Skin epidermis (tissue), 12 donors: ENCODE measurements at regions not wholly inside any gene's neighbourhood (a gene's known extent, or its start where the extent isn't known, plus 50 kb on each side); places are given as distances from the start of the nearest gene placed in this dataset.
"Not testable (repeated sequence)": the region's sequence is repeated elsewhere in the genome, so short reads cannot be mapped to it uniquely, and the experiment has no call there.

Source experiments
- H3K27ac ChIP-seq, 21 experiments: fragments of 200-600 bp; sonication (generic) in 11 of 21; one replicate each; pipeline ENCODE4 v1.5.0; 2020; ENCODE audit warnings: mild to moderate bottlenecking in 3 of 21, inconsistent platforms in 2 of 21, moderate library complexity in 2 of 21
- H3K4me3 ChIP-seq, 7 experiments: fragments of 200-600 bp; sonication (generic) in 2 of 7; one replicate each; pipeline ENCODE4 v1.5.0; 2020; ENCODE audit warnings: inconsistent platforms in 2 of 7, mild to moderate bottlenecking in 2 of 7, moderate library complexity in 1 of 7

DNA sequence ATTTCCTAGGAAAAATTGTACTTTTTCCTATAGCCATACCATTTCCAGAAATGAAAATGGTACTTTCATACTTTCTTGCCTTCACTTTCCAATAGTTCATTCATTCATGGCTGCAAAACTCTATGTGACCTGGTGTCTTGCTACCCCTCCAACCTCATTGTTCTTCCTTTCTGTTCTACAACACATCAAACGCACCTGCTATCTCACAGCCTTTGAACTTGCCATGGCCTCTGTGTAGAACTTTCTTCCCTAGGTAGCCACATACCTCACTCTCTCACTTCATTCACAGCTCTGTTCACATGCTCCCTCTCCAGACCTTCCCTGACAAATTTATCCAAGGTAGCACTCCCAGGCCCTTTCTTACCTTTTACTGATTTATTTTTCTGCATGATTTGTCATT is 149.2 kb downstream of the DUSP6 start:
- Histone ChIP-seq H3K4me3 (no peak overlapping the region), H3K27ac (no peak overlapping the region)

DNA sequence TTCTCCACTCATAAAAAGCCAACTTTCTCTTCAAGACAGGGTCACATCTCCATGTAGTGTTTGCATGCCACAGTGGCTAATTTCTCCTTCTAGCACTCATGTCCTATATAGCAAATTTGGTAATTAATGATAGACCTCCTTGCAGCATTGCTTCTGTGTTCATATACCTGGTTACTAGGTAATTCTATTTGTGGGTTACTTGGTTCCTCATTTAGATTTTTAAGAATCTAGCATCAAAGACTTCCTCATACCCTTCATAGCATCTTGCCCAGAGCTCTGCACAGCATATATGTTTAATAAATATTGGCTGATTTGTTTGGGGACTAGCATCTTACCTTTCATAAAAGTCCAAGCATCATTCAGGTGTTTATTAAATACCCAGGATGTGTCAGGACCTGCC is 152.1 kb downstream of the DUSP6 start:
- no peak overlapping the region for H3K27ac ChIP-seq
- H3K4me3 ChIP-seq, result no peak overlapping the region

DNA sequence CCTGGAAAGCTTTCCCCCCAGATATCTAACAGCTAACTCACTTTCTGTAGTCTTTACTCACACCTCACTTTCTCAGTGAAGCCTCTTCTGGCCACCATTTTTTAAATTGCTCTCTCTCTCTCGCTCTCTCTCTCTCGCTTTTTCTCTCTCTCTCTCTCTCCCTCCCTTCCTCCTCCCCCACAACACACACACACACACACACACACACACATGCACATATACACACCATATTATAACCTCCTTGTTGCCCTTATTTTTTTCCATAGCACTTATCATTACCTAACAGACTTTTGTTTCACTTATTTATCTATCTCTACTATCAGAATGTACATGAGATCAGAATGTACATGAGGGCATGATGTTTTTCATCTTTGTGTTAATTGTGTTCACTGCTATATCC is 156.8 kb downstream of the DUSP6 start:
- Histone ChIP-seq H3K27ac (no peak overlapping the region), H3K4me3 (no peak overlapping the region)

DNA sequence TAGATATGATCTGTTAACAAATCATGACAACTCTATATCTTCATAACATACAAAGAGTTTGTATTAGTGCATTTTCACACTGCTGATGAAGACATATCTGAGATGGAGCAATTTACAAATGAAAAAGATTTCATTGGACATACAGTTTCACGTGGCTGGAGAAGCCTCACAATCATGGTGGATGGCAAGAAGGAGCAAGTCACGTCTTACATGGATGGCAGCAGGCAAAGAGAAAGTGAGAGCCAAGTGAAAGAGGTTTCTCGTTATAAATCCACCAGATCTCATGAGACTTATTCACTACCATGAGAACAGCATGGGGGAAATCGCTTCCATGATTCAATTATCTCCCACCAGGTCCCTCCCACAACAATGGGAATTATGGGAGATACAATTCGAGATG is 157.6 kb downstream of the DUSP6 start:
- no peak overlapping the region for H3K4me3 ChIP-seq
- no peak overlapping the region for H3K27ac ChIP-seq

DNA sequence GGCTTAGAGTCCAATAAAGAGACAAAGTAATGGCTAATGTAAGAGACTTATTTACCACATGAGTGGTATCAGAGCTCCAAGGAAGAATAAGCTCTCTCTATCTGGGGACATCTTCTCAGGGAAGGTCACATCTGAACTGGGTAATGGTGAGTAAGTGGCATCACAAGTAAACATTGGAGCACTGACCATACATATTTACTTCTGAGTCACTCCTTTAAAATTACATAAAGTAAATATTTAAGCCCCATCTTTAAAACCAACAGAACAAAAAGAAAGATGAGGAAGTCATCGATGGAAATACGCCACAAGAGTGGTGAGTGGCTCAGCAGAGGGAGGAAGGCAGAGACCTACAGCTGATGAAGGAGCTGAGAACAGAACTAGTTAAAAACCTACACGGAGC is 159.9 kb downstream of the DUSP6 start:
- no peak overlapping the region for H3K27ac ChIP-seq
- no peak overlapping the region for H3K4me3 ChIP-seq

DNA sequence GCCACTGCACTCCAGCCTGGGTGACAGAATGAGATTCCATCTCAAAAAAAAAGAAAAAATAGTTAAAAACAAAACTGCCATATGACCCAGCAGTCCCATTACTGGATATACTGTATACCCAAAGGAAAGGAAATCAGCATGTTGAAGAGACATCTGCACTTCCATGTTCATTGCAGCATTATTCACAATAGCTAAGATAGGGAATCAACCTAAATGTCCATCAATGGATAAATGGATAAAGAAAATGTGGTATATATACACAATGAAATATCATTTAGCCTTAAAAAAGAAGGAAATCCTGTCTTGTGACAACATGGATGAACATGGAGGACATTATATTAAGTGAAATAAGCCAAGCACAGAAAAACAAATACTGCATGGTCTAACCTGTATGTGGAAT is 160.7 kb downstream of the DUSP6 start:
- not testable (repeated sequence) for H3K4me3 ChIP-seq, H3K27ac ChIP-seq

DNA sequence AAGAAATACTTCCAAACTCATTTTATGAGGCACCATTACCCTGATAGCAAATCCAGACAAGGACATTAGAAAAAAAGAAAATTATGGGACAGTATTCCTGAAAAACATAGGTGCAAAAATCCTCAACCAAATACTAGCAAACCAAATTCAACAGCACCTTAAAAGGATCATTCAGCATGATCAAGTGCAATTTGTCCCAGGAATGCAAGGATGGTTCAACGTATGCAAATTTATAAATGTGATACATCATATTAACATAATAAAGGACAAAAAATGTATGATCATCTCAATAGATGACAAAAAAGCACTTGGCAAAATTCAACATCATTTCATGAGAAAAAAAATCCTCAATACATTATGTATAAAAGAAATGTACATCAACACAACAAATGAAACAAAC is 162.9 kb downstream of the DUSP6 start:
- H3K27ac ChIP-seq, result no peak overlapping the region
- H3K4me3 ChIP-seq, result no peak overlapping the region

DNA sequence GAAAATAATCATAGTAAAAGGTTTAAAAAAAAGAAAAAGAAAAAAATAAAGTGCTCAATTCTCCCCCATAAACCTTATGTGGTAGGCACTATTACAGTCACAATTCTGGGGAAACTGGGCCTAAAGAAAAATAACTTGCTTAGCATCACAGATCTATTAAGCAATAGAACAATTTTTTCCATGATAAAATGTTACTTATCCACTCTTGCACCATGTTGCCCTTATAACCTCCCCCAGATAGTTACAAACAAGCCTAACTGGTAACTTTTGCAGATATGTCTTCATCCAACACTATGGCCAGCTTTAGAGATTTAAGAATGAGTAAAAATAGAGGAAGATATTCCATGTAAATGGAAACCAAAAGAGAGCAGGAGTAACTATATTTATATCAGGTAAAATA is 164.8 kb downstream of the DUSP6 start:
- Histone ChIP-seq H3K27ac (no peak overlapping the region), H3K4me3 (no peak overlapping the region)

DNA sequence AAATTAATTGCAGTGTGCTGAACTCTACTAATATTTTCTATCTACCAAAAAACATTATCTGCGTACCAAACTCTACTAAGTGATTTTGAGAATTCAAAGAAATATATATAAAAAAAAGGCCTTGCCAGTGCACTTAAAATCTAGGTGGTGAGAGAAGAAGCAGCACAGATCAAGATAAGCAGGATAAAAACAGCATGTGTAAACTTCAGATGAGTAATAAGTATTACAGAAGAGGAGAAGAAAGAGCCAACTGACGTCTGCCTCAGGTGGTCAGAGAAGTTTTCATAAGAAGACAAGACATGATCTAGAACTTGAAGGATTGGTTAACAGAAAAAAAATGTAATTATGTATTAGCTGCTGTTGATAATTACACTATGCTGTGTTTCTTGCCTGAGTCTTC is 166.4 kb downstream of the DUSP6 start:
- Histone ChIP-seq H3K27ac (no peak overlapping the region), H3K4me3 (no peak overlapping the region)

DNA sequence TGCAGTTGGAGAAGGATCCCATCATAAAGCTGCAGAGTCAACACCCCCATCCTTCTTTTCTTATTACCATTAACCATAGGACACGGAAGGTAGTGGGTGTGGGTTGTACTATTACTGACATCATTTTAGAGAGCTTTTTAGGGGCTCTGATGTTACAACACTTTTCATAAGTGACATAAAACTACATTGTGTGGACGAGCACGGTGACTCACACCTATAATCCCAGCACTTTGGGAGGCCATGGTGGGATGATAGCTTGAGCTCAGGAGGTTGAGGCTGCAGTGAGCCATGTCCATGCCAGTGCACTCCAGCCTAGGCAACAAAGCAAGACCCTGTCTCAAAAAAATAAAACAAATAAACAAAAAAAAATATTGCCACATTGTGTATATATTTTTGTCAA is 167.1 kb downstream of the DUSP6 start:
- Histone ChIP-seq H3K27ac (no peak overlapping the region), H3K4me3 (no peak overlapping the region)

DNA sequence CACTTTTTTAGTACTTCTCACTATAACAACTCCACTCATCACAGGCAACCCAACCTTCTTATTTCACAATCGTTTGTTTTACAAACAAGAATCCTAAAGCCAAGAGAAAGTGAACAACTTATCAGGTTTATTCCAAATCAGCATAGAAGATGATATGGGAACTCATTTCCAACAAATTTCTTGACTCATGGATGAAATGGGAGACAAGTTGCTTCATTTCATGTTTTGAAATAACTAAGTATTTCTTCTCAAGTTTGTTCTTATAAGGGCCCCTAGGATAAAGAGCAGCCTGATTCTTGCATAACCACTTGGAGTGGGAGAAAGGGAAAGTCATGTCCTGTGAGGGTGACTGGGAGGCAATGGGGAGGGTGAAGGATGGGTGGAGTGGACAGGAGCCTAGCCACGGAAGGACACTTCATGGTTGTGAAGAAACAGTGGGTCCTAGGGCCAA is 168.3 kb downstream of the DUSP6 start:
- Histone ChIP-seq H3K27ac (peak overlapping the region in 1 of 21 experiments; percentile 3), H3K4me3 (no peak overlapping the region)

DNA sequence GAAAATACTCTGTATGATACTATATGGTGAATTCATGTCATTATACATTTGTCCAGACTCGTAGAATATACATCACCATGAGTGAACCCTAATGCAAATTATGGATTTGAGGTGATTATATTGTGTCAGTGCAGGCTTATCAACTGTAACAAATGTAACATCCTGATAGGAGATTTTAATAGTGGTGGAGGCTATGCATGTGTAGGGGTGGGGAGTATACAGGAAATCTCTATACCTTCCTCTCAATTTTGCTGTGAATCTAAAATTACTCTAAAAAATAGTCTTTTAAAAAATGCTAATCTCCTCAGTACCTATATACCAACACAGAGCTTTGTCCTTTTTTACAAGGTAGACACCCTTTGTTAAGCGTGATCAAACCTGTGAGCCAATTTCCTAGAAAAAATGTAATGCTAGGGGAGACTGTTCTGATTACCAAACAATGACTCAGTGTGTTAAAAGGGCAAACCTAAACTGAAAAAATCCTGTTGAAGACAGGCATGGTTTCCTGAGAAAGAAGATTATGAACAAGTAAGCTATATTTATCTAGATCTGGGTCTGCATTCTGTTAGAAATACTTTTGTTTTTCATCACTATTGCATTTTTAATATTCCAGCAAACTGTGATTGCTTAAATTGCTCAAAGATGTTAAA is 170.9 kb downstream of the DUSP6 start:
- Histone ChIP-seq H3K27ac (peak overlapping the region in 10 of 21 experiments; percentile 0 to 56 (median 36)), H3K4me3 (no peak overlapping the region)

DNA sequence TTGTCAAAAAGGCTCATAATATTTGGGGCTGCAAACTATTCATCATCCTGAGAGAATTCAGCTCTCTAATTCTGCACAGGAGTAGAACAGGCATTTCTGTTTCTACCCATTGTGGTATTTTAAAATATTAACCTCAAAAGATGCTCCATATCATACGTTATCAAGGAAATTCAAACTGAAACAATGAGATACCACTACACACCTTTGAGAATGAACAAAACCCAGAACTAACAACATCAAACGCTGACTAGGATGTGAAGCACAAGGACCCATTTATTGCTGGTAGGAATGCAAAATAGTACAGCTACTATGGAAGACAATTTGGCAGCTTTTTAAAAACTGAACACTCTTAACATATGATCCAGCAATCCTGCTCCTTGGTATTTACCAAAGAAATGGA is 171.8 kb downstream of the DUSP6 start:
- peak overlapping the region in 7 of 21 experiments; percentile 0 to 40 (median 14) for H3K27ac ChIP-seq

DNA sequence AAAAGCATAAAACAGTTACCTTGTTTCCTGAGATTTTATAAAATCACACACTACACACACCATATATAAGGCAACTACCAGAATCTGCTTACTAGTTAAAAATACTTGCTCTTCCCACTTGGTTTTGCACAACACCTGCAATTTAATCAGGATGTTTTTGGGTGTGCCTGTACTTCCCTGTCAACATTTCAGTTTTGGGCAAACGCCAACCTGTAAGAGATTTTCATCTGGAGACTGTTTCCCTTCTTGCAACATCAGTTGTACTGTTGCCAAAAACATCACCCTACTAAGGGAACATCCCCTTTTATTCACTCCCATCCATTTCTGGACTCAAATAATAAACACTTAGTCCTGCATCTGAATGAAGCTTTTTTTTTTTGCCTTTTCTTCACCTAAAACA is 172.3 kb downstream of the DUSP6 start:
- no peak overlapping the region for H3K4me3 ChIP-seq
- peak overlapping the region in 7 of 21 experiments; percentile 0 to 65 (median 40) for H3K27ac ChIP-seq

More for the DNA sequence above, 171.8 kb downstream of the DUSP6 start:
- H3K4me3 ChIP-seq, result no peak overlapping the region

DNA sequence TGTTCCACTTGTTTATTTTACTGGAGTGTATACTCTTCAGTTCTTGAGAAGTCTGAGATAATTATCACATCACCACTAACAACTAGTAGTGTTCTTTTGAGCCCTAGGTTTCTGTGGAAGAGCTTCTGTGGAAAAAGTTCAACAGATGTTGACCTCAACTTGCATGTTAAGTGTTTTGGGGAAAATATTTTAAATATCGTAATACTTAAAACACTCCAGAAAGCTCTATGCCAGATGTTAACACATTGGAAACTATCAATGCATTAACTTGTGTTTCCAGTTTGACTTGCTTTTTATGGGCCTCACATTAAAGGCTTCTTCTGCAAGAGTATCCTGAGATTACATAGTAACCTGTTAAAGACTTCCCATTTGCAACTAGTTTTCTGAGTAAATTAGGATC is 173.1 kb downstream of the DUSP6 start:
- H3K27ac ChIP-seq, result peak overlapping the region in 6 of 21 experiments; percentile 14 to 65 (median 38)
- no peak overlapping the region for H3K4me3 ChIP-seq

DNA sequence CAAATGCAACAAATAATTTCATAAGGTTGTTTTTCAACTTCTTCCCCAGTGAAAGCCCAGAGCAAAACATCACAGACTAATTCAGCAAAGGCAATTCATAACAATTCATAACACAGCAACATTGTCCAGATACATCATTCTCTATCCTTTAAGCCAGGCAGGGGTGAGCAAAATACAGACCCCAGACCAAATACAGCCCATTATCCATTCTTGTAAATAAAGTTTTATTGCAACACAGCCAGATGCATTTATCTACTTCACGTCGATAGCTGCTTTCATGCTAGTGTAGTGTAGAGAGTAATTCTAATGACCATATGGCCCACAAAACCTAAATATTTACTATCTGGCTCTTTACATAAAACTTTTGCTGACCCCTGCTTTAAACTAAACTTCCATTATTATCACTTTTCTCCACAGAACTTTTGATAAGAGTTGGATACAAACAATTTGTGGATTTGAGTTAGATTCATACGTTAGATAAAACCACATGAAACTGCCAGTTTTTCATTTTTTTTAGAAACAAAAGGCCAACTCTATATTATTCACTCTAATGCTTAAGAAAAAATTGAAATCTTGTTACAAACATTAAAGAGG is 174.4 kb downstream of the DUSP6 start:
- H3K4me3 ChIP-seq, result no peak overlapping the region
- H3K27ac ChIP-seq, result no peak overlapping the region

DNA sequence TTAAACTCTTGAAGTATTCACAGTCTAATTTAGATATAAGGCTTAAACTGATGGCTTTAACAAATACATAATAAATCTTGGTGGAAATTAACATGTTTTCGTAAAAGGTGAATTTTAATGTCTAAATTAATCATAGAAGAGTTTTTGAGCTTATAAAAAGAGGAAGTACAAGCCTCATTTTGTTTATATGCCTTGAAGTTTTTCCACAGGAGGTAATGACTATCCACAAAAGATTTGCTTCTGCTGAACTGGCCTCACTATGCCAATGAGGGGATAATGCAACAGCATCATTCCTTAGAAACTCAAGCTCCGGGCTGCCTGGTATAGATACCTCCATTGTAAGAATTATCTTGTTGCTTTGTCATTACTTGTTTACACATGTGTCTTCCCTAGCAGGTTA is 175.6 kb downstream of the DUSP6 start:
- no peak overlapping the region for H3K4me3 ChIP-seq

DNA sequence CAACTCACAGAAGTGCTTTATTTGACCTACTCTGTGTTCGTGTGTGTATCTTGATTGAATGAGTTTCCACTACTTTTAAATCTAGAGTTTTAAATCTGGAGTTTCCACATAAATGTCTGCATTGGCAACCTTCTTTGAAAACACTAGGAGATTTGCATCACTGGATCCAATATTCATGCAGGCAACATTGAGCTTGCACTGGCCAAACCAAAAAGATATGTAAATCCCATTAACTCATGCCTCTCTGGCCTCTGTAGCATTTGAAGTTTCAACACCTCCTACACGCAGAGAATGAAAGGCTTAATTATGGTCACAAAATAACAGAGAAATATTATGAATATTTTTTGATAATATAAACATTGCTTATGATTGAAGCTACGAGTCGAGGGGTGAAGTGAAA is 178.6 kb downstream of the DUSP6 start:
- Histone ChIP-seq H3K4me3 (no peak overlapping the region), H3K27ac (no peak overlapping the region)

More for the DNA sequence above, 175.6 kb downstream of the DUSP6 start:
- H3K27ac ChIP-seq, result no peak overlapping the region

DNA sequence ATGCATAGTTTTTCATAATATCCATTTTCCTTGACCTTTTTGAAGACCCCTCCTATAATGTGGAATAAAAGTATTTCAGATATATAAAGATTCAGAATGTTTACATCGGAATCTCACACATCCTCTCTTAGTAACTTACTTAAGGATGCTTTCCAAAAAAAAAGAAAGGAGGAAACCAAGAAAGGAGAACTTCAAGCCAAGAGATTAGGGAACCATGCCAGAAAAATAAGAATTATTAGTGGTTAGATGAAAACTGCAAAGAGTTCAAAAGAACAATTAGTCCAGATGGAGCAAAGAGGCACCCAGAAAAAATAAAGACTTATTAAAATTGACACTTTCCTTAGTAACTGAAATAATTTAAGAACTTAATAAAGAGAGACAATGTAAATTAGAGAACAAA is 179.2 kb downstream of the DUSP6 start:
- Histone ChIP-seq H3K4me3 (no peak overlapping the region), H3K27ac (no peak overlapping the region)

DNA sequence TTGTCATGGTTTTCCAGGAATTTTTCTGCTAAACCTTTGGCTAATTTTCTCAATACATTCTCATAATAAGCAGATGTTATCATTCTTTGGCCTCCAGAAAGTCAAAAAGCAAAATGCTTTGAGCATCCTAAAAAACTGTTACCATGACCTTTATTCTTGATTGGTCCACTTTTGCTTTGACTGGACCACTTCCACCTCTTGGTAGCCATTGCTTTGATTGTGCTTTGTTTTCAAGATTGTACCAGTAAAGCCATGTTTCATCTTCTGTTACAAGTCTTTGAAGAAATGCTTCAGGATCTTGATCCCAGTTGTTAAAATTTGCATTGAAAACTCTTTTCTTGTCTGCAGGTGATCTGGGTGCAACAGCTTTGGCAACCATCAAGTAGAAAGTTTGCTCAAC is 180.1 kb downstream of the DUSP6 start:
- Histone ChIP-seq H3K4me3 (no peak overlapping the region), H3K27ac (no peak overlapping the region)

DNA sequence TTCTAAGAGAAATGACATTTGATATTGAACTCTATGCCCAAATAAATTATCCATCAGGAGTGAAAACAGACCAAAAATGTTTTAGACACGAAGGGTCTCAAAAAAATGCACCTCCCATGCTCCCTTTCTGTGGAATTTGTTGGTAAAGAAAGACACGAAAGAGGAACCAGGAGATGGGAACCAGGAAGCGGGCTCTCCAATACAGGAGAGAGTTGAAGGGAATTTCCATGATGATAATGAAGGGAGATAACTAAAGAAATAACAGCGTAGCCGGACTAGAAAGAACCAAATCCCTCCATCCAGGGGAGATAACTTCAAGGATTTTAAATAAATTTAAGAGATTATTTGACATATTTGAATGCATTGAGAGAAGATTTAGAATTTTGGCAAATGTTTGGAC is 183.0 kb downstream of the DUSP6 start:
- H3K27ac ChIP-seq, result no peak overlapping the region
- no peak overlapping the region for H3K4me3 ChIP-seq

DNA sequence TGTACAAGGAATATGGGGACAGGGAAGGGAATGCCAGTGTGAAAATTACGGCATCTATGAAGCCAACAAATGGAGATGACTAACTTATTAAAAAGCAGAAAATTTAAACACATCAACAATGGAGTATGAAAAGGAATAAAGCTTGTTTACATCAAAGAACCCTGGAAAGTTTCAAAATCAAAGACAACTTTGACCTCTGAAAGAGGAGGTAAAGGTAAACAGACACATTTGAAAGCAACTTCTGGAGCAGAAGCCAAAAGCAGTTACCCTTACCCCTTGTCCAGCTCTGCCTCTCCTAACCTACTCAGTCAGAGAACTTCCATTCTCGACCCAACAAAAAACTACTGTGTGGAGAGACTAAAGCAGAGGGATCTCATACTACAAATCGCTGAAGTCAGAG is 184.3 kb downstream of the DUSP6 start:
- peak overlapping the region in 1 of 21 experiments; percentile 43 for H3K27ac ChIP-seq

More for the DNA sequence above, 184.3 kb downstream of the DUSP6 start:
- H3K4me3 ChIP-seq, result no peak overlapping the region
